ENCODE measurements at regions not wholly inside any gene's neighbourhood (a gene's known extent, or its start where the extent isn't known, plus 50 kb on each side); places are given as distances from the start of the nearest gene placed in this dataset.
"Not testable (repeated sequence)": the region's sequence is repeated elsewhere in the genome, so short reads cannot be mapped to it uniquely, and the experiment has no call there.

- in situ Hi-C loops (cut with MboI; ENCODE audit: low sequenced_read_pairs), result no loop called here
These were observed 611.7 kb downstream of the UTRN start for GRCh38 chr6:144896871-144897270.

- in situ Hi-C loops (cut with MboI; ENCODE audit: low sequenced_read_pairs), result no loop called here
These were observed 612.3 kb downstream of the UTRN start for GRCh38 chr6:144897441-144897921.

DNA sequence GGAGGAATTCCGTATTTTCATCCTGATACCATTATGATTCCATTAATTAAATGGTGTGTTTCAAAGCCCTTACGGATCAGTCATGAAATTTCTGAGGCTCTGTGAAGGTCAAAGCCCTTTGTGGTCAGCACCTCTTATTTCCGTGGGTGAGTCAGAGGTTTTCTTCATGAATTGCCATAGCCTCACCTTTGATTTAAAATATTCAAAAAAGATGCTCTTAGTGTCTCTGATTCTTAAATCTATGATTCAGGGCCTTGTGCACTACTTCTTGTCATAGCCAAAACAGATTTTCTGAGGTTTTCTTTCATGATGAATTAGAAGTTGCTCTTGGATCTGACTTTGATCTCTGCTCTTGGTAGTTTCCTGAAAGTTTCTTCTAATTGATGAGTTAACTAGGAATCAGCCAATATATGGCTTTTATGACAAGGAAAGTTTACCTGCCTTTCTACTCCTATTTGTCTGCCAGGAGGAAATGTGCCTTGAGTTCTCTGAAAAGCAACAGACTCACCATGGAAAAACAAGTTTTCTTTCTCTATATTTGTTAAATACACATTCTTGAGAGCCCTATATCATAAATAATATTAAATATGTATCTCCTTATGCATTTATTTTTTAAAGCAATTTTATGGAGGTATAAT lies 613.0 kb downstream of the UTRN start:
- in situ Hi-C loops (cut with MboI; ENCODE audit: low sequenced_read_pairs), result no loop called here

DNA sequence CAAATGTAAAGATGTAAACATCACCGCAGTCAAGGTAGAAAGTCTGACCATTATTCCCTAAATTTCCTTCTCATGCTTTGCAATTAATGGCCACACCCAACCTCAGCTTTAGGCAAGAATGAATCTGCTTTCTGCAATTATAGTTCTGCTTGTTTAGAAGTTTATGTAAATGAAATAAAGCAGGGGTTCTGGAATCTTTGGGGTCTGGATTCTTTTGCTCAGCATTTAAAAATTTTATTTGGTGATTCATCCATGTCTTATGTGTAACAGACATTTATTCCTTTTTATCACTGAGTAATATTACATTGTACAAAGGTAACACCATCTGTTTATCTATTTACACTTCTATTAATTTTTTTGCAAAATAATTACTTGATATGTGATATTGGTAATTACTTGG lies 613.6 kb downstream of the UTRN start:
- in situ Hi-C loops (cut with MboI; ENCODE audit: low sequenced_read_pairs), result no loop called here

DNA sequence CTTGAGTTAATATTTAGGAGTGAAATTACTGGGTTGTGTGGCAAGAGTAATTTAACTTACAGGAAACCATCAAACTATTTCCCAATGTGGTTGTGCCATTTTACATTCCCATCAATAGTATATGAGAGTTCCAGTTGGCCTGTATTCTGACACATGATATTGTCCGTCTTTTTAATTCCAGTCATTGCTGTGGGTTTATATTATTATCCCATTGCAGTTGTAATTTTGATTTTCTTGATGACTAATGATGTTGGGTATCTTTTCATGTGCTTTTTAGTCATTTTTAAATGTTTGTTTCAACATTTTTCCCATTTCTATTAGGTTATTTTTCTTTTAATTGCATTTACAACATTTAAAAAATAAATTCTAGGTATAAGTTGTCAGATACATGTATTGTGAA lies 614.0 kb downstream of the UTRN start:
- in situ Hi-C loops (cut with MboI; ENCODE audit: low sequenced_read_pairs), result no loop called here

DNA sequence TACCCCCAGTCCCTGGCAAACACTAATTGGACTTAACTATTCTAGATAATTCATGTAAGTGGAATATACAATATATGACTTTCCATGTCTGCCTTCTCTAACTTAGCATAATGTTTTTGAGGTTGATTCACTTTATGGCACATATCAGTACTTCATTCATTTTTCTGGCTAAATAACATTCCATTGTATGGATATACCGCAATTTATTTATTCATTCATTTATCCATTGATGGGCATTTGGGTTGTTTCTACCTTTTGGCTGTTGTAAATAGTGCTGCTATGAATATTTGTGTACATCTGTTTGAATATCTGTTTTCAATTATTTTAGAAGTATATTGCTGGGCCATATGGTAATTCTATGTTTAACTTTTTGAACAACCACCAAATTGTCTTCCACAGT lies 616.3 kb downstream of the UTRN start:
- in situ Hi-C loops (cut with MboI; ENCODE audit: low sequenced_read_pairs), result no loop called here

GRCh38 chr6:144908004-144908403 lies 622.9 kb downstream of the UTRN start:
- in situ Hi-C loops (cut with MboI; ENCODE audit: low sequenced_read_pairs), result no loop called here

DNA sequence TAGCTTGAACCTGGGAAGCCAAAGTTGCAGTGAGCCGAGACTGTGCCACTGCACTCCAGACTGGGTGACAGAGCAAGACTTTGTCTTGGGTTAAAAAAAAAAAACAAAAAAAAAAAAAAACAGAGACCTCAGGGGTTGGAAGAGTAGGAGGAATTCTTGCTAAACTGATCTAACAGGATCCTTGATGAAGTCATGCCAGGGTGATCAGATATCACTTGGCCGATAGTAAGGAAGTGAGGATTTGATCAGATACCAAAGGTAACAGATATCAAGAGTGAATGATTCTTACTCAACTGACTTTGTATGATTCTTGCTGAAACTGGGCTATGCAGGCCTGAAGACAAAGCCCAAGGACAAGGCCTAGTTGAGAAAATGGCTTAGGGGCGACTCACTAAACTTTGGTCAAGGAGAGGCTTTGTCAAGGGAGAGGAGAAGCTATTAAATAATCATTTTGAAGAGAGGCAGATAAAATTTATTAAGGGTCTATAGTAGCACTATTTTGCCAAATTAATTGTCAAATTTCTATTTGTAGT lies 624.7 kb downstream of the UTRN start:
- in situ Hi-C loops (cut with MboI; ENCODE audit: low sequenced_read_pairs), result no loop called here

DNA sequence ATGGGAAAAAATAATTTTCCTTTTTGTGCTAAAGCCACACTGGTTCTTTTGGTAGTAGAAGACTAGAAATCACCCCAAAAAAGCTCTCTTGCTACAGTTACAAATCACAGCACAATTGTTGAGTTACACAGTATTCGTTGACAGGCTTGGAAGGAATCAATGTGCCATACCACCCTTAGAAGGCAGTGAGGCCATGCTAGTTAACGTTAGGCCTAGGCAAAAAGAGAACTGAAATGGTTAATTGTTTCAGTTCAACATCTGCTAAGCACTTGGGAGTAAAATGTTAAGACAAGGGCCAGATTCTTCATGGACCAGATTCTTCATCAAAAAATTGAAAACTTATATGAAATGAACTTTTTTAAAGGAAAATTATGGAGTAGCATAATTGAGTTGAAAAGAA lies 626.2 kb downstream of the UTRN start:
- in situ Hi-C loops (cut with MboI; ENCODE audit: low sequenced_read_pairs), result no loop called here

- in situ Hi-C loops (cut with MboI; ENCODE audit: low sequenced_read_pairs), result no loop called here
These were observed 627.3 kb downstream of the UTRN start for GRCh38 chr6:144912474-144912873.

DNA sequence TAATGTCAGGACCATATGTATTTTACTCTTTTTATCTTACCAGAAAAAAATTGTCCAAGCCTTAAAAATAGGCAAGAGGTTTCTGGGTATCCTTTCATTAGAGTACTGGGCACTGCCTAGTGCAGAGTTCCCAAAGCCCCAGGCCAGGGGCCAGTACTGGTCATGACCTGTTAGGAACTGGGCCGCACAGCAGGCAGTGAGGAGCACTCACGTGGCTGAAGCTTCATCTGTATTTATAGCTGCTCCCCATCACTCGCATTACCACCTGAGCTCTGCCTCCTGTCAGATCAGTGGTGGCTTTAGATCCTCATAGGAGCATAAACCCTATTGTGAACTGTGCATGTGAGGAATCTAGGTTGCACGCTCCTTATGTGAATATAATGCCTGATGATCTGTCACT lies 632.9 kb downstream of the UTRN start:
- in situ Hi-C loops (cut with MboI; ENCODE audit: low sequenced_read_pairs), result no loop called here

DNA sequence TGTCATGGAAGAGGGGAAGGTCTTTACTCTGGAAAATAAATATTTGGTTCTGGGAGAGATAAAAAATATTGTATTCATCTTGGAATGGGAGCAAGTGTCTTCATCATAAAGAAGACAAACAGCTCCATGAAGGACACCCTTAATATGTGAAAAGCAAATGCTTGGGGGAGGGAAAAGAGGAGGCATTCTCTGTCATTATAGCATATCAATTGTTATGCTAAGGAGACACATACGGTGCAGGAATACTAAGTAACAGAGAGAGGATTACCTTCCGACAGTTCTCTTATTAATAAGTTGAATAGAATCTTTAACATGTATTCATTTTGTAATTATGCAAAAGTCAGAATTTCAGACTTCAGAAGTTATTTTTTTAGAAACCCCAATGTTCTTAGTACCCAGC lies 634.4 kb downstream of the UTRN start:
- in situ Hi-C loops (cut with MboI; ENCODE audit: low sequenced_read_pairs), result no loop called here

- in situ Hi-C loops (cut with MboI; ENCODE audit: low sequenced_read_pairs), result no loop called here
These were observed 635.3 kb downstream of the UTRN start for GRCh38 chr6:144920391-144920961.

DNA sequence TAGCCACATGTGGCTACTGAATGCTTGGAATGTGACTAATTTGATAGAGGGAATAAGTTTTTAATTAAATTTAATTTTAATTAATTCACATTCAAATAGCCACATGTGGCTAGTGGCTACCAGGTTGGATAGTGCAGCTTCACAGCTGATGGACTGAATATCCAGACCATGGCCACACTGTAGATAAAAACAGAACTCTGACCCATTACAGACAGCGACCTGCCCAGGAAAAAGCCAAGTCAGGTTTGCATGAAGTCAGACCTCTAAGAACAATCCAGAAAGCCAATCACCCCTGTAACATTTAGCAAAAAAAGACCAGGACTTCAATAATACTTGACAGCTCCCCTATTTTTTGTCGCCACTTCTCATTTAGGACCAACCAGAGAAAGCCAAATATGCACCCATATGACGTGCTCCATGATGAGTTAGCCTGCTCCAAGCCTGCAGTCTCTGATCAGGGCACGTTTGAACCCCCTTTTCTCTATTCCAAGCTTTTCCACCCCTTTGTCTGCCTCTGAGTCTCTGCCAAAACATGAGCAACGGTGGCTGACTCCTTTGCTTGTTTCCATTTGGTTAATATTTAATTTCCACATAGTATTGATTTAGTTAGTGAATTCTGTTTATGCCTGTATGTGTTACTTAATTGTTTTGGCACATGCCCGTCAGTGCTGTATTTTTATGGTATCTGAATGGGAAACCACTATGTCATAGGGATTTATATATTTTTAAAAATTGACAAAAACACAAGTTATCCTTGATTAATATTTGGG lies 636.3 kb downstream of the UTRN start:
- in situ Hi-C loops (cut with MboI; ENCODE audit: low sequenced_read_pairs), result no loop called here

GRCh38 chr6:144922120-144922722 lies 637.1 kb downstream of the UTRN start:
- in situ Hi-C loops (cut with MboI; ENCODE audit: low sequenced_read_pairs), result no loop called here

DNA sequence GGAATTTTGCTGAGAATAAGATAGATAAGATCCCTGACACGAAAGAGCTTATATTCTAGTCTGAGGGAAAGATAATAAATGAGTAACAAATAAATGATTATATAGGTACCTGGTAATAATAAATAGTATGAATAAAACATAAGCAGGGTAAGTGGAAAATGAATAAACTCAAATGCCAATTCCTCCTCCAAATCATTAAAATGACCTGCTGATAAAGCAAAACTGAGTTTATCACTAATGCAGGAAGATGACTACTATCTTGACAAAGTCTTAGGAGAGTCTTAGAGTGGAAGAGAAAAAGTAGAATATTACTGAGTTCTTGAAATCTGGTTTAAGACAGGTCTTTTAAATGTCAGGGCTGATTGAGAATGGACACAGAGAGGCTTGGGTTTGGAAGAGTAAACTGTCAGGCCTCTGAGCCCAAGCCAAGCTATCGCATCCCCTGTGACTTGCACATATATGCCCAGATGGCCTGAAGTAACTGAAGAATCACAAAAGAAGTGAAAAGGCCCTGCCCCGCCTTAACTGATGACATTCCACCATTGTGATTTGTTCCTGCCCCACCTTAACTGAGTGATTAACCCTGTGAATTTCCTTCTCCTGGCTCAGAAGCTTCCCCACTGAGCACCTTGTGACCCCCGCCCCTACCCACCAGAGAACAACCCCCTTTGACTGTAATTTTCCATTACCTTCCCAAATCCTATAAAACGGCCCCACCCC lies 637.8 kb downstream of the UTRN start:
- in situ Hi-C loops (cut with MboI; ENCODE audit: low sequenced_read_pairs), result not testable (repeated sequence)

GRCh38 chr6:144923491-144923787 lies 638.3 kb downstream of the UTRN start:
- in situ Hi-C loops (cut with MboI; ENCODE audit: low sequenced_read_pairs), result not testable (repeated sequence)

DNA sequence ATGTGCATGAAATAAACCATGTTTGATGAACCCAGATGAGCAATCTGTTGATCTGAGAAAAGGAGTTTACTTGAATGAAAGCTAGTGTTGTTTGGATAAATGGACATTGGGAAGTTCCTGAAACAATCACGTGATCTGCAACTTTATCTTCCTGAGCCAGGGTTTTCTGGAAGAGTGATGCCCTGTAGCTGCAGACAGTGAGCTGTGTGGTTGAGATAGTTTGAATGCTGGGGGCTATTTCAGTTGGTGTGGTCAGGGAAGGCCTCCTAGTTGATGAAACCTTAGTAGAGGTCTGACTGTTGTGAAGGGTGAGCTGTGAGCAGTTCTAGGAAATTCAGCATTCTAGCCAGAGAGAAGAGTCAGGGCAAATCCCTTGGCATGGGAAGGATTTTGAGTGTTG lies 643.7 kb downstream of the UTRN start:
- in situ Hi-C loops (cut with MboI; ENCODE audit: low sequenced_read_pairs), result no loop called here

GRCh38 chr6:144929262-144929661 lies 644.1 kb downstream of the UTRN start:
- in situ Hi-C loops (cut with MboI; ENCODE audit: low sequenced_read_pairs), result no loop called here

DNA sequence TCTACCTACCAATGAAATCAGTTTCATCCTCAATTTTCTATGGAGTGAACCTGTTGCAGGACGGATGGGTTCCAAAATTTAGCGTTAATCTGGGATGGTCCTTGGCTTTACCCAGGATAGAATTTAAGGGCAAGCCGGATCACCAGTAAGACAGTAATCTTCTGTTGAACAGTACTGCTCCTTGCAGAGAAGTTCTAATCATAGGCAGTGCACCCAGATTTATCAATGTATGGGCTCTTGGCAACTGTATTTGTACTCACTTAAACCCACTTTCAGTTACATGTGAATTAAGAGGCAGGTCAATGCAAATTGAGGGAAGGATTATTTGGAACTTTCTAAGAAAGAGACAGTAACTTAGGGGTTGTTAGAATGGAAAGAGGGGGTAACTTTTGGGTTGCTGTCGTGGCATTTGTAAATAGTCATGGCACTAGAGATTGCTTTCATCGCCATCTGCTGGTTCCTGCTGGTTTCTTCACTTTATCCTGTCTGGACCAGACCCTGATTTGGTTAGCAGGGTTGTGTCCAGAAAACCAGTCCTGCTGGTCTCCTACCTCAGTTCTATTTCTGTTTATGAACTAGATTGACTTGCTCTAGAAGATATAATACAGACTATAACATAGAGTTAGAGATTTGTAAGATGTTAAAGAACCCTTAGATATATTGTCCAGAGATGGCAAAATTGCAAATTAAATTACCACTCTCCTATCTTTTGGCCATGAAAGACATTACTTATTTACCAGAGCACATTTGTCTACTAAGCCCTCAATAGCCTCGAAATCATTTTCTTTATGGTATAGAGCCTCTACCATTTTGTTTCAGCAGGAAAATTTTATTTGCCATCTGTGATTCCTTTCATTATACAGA lies 646.3 kb downstream of the UTRN start:
- in situ Hi-C loops (cut with MboI; ENCODE audit: low sequenced_read_pairs), result no loop called here
